HG03469 (cell line): ENCODE measurements at regions not wholly inside any gene's neighbourhood (a gene's known extent, or its start where the extent isn't known, plus 50 kb on each side); places are given as distances from the start of the nearest gene placed in this dataset.
"Not testable (repeated sequence)": the region's sequence is repeated elsewhere in the genome, so short reads cannot be mapped to it uniquely, and the experiment has no call there.

ENCODE experiments used
- ATAC-seq: cut with Tn5 transposase; IDR thresholded peaks from one replicate; pipeline ENCODE4 v1.9.1; 2021; ENCODE audit warnings: mild to moderate bottlenecking, moderate library complexity, moderate number of reproducible peaks; ENCODE audit not compliant: unreplicated experiment

DNA sequence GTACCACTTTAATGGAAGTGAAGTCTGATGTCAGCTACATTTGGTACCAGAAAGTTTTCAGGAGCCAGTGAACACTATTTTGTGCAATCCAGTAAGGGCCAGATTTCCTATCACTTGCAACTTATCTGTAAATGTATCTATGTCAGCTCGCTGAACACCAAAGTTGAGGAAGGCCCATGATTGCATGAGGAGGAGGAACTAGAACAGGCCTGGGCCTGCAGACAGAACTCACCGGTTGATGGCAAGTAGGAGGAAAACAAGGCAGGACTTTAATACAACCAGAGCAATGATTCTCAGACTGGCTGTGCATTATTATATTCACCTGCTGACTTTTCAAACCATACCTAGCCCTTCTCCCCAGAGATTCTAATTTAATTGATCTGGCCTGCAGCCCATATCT, 540.2 kb downstream of the CETN3 start:
- ATAC-seq: no peak

DNA sequence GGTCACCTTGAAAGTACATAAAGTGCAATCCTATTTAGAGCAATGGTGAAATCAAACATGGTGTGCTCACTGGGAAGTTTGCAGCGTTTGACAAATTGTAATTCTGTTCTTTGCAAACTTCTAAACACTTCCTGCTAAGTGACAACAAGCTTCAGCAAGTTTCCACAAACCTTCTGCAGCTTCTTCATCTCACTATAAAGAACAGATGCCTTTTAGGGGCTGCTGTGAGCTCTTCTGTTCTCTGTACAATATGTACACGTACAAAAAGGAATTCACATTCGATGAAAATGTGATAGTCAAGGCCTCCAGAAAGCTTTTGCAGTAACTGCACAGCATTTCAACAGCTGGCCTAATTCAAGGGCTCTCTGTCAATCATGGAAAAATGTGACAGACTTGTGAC, 543.1 kb downstream of the CETN3 start:
- no peak for ATAC-seq

DNA sequence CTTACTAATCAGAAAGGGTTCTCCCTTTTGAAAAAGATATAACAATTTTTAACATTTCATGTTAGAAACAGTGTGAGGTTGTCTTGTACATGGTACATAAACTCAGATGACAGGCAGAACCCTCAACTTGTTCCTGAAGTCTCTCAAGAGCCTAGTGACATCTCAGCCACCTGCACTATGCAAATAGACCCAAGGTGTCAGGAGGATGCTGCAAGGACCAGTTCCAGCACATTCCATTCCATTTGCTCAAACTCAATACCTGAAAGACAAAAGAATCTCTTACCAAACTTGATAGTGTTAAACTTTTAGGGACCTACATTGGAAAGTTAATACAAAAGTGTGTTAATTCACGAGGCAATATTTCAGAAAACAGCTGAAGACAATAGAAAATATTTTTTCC, 544.6 kb downstream of the CETN3 start:
- no peak for ATAC-seq

DNA sequence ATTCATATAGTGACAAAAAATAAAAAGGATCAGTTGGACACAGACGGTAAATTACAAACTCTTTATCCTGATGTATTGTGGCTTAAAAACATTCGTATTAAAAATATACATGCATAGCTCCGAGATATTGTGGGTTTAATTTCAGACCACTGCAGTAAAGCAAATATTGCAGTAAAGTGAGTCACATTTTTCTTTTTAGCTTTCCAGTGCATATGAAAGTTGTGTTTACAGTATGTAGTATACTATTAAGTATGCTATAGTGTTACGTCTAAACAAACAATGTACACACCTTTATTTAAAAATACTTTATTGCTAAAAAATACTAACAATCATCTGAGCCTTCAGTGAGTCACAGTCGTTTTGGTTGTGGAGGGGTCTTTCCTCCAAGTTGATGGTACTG, 551.8 kb downstream of the CETN3 start:
- no peak for ATAC-seq

GRCh38 chr5:89855417-89855816, 554.1 kb downstream of the CETN3 start:
- ATAC-seq: no peak

- no peak for ATAC-seq
Observed at GRCh38 chr5:89851911-89852310, 557.6 kb downstream of the CETN3 start.

DNA sequence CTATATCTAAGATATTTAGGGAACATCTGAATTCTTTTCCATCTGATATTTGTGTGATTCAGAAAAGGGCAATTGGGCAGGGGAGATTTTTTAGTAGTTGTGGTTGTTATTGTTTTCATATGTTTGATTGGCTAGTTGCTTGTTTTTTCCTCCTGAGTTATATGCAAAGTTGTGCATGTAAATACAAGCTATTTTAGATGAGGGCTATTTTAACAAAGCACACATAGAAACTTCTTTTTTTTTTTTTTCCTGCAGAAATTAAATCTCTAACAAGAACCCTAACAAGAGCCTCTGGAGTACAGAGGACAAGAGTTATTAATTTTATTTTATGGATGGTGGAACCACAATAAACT, 559.1 kb downstream of the CETN3 start:
- ATAC-seq: no peak

DNA sequence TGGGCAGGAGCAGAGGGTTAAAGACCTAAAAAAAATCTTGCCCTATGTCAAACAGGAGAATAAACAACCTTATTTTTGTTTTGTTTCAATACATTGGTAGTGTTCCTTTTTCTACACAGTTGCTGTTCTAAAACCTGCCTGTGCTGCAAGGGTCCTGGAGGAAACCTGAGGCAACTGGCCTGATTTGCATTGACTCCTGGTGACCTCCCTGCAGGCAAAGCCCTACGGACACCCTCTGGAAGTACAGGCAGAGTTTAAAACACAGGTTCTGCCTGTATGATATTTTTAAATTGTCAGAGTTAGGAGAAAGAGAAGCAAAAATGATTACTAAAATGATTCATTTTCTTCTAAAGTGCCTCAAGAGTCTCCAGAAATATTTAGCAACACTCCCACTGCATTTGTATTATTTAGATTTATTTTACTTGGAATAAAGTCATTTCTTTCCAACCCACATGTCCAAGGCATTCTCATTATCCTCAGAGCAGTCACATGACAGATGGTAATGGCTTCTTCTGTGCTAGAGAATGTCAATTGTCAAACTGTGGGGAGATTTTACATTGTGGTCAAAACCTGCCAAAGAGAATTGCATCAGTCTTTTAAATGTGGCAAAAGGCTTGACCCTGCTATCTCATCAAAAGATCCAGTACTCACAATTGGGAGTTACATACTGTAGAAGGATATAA, 559.6 kb downstream of the CETN3 start:
- ATAC-seq: no peak

GRCh38 chr5:89847743-89848142, 561.8 kb downstream of the CETN3 start:
- ATAC-seq: no peak

DNA sequence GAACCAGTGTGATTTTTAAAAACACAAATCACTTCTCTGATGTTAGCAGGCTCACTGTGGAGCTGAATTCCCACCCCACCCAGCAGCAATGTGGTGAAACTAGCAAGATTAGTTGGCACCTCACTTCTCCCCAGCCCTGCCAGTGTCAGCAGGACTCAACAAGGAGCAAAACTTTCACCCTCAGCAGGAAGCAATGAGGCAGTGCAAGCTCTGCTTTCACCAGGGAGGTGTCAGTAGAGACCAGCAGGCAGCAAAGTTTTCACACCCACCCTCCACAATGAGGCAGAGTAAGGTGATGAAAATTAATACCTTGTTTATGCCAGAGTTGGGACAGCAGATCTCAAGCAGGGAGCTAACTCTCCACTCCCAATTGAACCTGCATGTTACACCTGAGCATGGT, 565.0 kb downstream of the CETN3 start:
- no peak for ATAC-seq

- ATAC-seq: no peak
Observed at GRCh38 chr5:89842531-89842930, 567.0 kb downstream of the CETN3 start.

DNA sequence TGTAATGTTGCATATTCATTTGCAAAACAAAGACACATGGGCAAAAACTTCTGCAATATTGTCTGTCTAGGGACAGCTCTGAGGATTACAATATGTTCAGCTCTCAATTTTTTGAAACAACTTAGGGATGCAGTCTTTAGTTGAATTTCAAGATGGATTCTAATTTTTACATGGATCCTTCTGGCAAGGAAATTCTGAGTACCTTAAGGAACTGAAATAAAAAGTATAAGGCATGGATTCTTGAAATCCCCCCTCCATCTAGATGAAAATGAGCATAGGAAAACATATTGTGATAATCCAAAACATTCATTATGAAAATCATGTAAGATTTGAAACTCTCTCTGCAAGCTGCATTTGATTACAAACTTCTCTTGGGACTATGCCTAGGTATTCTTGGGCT, 568.6 kb downstream of the CETN3 start:
- no peak for ATAC-seq

DNA sequence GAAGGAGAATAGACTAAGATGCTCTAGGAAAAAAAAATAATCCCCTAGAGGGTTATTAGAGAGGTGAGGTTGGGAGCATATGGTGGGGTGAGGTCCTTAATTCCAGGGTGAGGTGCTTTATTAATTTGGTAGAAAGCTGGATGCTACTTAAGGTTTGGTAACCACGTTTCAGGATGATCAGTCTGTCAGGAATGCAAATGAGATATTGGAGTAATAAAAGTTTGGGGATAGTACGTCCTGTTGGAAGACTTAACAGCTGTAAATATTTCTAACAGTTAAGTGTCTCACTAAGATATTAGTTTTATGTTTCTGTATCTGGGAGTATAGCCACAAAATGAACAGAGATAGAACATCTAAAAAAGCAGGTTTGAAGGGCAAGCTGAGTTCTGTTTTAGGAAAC, 578.9 kb downstream of the CETN3 start:
- no peak for ATAC-seq

GRCh38 chr5:89827960-89828359, 581.6 kb downstream of the CETN3 start:
- no peak for ATAC-seq

DNA sequence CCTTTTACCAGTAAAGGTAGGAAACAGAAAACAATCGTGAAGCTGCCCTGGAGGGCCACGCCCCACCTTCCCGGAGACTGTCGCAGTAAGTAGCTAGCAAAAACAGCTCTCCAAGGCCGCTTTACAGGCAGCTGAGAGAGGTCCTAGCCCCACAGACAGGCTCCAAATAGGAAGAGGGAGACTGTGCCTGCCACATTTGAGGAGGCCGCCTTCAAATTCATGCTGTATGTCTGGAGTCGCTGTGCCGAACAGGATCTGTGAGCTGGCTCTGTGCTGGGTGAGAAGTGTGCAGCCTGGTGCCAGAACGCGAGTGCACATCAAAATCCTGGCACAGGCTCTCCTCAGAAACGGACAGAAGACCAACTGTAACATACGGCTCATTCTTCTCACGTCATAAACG, 582.2 kb downstream of the CETN3 start:
- no peak for ATAC-seq

DNA sequence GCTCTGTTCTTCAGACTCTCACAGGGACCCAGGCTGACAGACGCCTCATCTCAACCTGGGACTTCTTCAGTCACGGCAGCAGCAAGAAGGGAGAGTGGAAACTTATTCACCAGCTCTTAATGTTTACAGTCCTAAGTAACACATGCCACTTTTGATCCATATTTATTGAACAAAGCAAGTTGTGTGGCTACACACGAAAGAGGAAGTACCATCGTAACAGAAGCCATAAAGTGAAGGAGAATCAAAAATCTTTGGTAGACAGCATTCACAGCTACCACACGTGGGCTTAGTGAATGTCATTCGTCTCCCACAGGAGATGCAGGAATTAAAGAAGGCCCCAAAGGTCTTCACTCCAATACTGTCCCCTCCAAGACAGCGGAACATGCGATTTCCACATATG, 582.6 kb downstream of the CETN3 start:
- ATAC-seq: no peak

- ATAC-seq: no peak
Observed at GRCh38 chr5:89823046-89823445, 586.5 kb downstream of the CETN3 start.

- no peak for ATAC-seq
Observed at GRCh38 chr5:89817841-89818240, 591.7 kb downstream of the CETN3 start.

DNA sequence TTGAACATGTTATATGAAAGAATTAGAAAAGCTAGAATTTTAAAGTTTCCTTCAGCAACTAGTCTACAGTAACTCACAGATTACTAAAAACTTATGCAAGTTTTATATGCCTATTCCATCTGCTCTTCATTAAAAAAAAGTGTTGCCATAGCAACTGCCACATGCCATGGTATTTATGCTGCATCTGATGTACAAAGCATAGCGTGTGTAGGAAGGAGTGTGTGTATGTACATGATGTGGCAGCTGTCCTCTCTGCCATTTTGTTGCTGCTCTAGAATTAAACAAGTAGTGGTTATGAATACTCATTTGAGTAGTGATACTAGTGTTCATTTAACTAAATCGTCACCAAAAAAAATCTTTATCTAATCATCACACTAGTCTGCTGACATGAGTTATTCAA, 593.5 kb downstream of the CETN3 start:
- ATAC-seq: no peak

- not testable (repeated sequence) for ATAC-seq
Observed at GRCh38 chr5:89800735-89801134, 608.8 kb downstream of the CETN3 start.

GRCh38 chr5:89794504-89794903, 615.1 kb downstream of the CETN3 start:
- ATAC-seq: not testable (repeated sequence)

DNA sequence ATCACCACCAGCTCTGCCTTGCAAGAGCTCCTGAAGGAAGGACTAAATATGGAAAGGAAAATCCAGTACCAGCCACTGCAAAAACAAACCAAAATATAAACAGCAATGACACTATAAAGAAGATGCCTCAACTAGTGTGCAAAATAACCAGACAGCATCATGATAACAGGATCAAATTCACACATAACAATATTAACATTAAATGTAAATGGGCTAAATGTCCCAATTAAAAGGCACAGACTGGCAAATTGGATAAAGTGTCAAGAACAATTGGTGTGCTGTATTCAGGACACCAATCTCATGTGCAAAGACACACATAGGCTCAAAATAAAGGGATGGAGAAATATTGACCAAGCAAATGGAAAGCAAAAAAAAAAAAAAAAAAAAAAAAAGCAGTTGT, 629.8 kb downstream of the CETN3 start:
- not testable (repeated sequence) for ATAC-seq

DNA sequence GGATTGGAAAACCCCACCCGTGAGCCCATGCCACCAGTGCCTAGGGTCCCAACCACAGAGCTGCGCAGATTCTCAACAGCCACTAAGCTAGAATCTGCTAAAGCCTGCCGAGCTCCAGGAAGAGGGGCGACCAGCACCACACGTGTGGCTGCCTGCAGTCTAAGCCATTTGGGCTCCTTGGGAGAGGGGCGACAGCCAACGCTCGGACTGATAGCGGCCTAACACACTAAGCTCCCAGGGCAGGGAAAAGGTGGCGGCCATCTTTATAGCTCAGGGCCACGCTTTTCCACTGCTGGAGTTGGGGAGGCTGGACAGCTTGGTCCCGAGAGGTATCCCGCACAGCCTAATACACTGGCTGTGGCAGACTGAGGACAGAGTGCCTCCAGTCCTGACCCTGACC, 631.8 kb downstream of the CETN3 start:
- ATAC-seq: no peak
